Embryonic facial prominence (tissue), 1 donor: ENCODE measurements at regions not wholly inside any gene's neighbourhood (a gene's known extent, or its start where the extent isn't known, plus 50 kb on each side); places are given as distances from the start of the nearest gene placed in this dataset.
"Not testable (repeated sequence)": the region's sequence is repeated elsewhere in the genome, so short reads cannot be mapped to it uniquely, and the experiment has no call there.

Experiments
- DNase-seq: peaks from one replicate; pipeline ENCODE4 v3.0.0-alpha.2; 2016; ENCODE audit errors: extremely low spot score

DNA sequence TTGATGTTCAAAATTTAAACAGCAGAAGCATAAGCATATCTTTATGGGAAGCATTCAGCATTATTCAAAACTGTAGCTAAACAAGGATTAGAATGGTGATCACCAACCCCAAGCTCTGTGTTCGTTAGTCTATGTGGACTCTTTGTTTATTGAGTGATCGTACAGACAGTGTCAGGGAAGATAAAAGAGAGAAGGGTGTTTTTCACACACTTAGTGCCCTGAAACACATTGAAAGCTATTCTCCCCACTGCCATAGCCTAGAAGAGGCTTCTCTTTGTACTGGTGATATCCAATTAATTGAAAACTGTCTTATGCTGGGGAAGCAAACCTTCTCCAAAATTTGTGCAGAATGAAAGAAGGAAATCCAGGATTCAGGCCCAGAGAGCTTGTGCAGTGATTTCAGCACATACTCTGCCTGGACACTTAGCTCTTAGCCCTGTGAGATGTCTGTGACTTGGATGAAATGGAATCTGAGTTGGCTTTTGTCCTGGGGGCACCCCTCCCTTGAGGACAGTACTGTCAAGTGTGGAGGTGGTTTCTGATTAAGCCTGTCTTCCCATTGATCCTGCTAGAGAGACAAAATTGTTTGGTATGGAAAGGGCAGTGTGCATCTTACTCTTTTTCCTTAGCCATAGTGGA, 125.7 kb upstream of the MTHFD1L start:
- no peak for DNase-seq

DNA sequence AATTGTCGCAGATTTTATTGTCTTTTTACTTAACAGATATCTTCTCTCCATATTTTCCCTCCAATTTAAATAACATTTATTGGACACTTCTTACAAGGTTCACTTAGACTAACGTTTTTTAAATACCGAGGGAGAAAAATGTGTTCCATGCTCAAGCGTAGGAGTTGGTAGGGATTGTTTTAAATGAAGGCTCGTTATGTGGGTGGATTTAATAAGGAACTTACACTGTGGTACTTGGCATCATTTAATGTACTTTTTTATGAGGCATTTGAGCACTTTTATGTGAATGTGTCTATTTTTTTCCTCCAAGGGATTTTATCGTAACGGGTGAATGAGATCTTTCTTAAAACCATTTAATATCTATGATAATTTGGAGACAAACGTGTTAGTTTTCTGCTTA, 125.0 kb upstream of the MTHFD1L start:
- DNase-seq = no peak

DNA sequence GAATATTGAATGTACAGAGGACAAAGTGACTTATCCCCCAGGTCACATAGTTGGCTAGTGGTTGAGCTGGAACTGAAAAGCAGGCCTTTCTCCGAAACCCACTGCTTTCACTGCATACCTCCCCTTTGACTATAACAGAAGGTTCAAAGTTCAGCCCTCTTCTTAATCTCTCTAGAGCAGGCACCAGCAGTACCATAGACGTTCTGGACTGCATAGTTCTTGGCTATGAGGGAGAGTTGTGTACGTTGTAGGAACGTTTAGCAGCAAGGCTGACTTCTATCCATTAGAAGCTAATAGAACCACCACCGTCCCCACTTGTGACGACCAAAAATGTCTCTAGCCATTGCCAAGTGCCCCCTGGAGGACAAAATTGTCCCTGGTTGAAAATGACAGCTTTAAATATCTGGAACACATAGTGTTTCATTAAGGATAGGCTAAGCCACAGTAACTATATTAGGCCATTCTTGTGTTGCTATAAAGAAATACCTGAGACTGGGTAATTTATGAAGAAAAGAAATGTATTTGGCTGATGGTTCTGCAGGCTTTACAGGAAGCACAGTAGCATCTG, 123.8 kb upstream of the MTHFD1L start:
- no peak for DNase-seq

DNA sequence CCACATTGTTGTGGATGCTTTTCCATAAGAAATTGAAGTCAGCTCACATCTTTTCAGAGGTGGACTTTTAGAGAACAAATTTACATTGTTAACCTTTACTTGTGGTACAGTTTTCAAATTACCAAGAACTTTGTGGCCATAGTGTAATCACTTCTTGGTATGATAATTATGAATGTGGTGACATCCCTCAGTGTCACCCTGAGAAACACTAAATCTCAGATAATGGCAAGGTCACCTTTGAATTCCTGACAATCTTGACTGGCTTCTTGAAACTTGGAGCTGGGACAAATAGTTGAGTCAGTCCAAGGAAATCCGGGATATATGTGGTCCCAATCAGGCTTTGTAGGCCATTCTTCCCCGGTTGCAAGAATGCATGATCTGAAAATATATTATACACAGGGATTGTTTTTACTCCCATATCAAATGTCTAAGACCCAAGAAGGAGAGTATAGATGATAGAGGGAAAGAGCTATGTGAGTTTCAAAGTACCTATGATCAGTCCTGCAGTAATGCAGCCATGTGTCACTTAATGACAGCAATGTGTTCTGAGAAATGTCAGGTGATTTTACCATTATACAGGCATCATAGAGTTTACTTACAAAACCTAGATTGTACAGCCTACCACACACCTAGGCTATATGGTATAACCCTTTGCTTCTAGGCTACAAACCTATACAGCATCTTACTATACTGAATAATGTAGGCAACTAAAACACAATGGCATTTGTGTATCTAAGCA, 120.8 kb upstream of the MTHFD1L start:
- DNase-seq = no peak

DNA sequence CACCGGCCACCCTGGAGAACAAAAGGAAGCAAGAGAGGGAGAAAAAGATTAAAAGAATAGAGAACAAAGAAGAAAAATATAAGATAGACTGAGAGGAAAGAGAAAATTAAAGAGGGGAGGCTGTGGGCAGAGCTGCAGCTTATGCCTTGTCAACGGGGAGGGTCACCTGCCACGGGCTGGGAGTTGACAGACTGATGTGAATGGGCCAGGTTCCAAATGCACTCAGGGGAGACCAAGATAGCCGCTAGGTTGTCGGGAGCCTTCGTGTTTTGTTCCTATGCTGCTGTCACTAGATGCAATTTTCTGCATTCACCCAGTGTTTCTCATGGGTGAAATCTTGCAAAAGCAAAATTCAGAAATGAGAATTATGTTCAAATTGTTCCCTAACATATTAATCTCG, 119.6 kb upstream of the MTHFD1L start:
- DNase-seq = no peak

DNA sequence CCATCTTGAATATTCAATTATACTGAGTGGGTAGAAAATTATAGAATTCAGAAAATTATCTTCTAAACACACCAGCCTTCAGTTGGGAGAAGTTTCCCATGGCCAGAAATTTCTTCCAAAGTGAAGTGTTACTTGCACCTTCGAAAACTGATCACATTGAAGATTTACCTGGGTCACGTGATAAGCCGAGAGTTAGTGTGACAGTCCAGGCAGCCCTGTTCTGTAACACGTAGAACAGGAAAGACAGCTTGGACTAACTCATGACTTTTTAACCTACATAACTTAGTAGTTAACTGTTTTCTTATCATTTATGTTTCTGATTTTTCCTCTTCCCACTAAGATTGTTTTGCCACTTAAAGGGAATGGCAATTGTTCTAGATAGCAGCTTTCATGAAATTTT, 118.3 kb upstream of the MTHFD1L start:
- DNase-seq = no peak

DNA sequence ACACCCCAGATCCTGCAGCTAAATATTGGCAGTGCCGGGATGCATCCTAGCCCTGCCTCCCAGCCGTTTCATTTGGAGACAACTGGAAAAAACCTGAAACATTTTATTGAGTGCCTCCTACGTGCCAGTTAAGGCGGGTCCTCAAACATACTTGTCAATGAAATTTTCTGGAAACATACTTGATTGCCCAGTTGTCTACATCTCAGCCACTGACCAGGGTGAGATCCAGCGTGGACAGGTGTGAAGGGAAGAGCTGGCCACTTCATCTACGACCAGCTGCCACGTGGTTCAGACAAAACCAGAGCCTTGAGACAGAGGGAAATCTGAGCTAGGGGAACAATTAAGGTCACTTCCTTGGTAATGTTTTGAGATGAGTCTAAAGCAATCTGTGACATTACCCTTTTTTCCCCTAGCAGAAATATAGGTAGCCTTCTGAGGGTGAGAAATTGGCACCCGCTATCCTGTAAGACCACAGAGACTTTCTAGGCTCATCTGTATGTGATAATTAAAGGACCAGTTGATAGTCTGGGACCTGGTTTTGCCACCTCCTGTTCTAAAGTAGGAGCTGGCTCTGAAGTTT, 116.3 kb upstream of the MTHFD1L start:
- no peak for DNase-seq

DNA sequence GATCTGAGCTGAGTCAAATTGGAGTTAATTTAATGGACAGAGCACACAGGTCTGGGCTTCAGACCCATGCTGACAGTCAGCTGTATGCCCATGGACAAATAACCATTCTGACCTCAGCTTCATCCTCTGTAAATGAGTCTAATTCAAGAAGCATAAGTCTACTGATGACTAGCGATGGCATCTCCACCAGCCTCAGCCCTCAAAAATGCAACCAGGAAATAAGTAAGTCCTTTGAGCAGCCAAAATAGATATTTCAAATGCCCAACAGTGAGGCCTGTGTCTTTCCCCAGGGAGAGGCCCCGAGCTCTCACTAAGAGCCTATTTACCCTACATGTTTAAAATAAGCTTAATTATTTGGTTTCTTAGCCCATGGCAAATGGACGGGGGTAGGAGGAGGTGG, 114.2 kb upstream of the MTHFD1L start:
- no peak for DNase-seq

DNA sequence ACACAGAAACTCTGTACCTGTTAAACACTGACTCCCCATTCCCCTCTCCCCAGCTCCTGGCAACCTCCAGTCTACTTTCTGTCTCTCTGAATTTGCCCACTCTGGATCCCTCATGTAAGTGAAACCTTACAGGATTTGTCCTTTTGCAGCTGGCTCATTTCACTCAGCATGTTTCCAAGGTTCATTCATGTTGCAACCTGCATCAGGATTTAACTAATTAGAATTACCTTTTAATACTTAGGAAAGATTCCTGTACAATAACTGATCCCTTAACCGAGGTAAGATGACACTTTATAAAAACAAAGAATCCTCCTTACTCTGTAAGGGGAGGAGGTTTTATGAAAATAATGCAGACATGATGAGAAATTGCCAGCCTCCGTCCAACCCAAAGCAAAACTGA, 113.1 kb upstream of the MTHFD1L start:
- DNase-seq = no peak

DNA sequence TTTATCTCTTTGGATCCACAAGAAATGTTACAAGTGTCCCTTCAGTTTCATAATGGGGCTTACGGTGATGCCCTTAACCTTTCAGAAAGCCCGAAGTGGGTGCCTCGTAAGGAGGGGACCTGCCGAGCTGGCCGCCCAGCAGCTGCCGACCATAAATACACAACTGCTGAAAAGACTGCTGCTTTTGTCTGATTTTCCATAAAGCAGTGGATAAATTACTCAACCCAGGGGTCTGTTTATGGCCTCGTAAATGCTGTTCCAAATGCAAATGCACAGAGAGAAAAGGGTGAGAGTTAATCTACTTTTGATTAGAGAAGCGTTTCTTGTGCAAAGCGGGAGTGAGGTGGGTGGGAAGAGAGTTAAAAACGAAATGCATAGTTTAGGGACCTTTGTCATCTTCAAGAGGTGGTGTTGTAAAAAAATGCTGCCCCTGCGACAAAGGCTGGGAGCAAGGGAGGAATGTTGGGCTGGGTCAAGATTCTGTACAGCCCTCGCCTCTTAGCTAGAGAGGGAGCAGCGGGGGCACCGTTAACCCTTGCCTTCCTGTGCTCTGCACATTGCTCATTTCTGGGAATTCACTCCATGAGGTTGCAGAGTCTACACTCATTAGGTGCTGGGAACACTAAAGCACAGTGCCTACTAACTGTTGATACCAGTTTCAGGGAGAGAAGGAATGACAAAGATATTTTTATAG, 112.0 kb upstream of the MTHFD1L start:
- no peak for DNase-seq

DNA sequence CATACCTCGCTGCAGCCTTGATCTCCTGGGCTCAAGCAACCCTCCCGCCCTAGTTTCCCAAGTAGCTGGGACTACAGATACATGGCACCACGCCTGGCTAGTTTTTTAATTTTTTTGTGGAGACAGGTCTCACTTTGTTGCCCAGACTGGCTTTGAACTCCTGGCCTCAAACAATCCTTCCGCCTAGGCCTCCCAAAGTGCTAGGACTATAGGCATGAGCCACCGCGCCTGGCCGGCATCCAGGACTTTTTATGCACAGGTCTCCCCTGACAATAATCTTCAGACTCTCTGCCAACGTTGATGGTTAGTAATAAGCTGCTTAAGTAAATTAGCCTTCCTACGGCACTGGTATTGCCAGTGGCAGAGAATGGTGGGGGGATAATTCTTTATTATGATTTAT, 110.5 kb upstream of the MTHFD1L start:
- DNase-seq = no peak

DNA sequence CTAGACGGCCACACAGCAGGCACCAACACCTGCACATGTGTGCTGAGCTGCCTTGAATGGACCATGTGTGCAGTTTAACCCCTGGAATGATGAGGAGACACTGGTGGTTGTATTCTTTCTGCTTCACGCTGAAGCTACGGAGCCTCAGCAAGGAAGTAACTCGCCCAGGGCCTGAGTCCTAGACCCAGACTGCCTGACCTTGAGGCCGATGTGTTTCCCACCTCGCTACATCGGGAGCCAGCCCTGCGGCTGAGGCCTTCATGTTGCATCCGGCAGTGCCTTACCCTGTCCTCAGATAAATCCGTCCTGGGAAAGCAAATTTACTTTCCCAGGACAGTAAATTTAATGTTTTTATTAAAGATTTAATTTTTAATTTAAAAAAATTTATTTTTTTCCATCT, 110.0 kb upstream of the MTHFD1L start:
- DNase-seq = no peak

DNA sequence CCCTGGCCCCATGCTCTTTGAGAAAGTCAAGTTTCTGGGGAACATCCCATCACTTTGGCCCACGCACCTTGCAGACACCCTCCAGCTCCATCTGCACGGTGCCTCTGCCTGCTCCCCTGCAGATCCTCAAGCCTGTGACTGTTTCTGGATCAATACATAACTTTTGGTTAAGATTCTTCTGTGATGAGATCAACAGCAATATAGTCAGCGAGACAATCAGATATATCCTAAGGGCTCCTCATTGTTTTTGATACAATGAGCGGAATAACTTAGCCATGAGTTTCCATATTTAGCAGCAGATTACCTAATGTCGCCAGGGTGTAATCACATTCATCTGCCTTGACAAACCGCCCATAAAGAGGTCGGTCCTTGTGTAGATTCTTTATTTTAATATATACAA, 109.3 kb upstream of the MTHFD1L start:
- DNase-seq = no peak

DNA sequence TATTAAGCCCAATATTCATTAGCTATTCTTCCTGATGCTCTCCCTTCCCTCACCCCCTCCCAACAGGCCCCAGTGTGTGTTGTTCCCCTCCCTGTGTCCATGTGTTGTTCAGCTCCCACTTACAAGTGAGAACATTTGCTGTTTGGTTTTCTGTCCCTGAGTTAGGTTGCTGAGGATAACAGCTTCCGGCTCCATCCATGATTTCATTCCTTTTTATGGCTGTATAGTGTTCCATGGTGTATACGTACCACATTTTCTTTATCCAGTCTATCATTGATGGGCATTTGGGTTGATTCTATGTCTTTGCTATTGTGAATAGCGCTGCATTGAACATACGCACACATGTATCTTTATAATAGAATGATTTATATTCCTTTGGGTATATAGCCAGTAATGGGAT, 107.7 kb upstream of the MTHFD1L start:
- DNase-seq = not testable (repeated sequence)

DNA sequence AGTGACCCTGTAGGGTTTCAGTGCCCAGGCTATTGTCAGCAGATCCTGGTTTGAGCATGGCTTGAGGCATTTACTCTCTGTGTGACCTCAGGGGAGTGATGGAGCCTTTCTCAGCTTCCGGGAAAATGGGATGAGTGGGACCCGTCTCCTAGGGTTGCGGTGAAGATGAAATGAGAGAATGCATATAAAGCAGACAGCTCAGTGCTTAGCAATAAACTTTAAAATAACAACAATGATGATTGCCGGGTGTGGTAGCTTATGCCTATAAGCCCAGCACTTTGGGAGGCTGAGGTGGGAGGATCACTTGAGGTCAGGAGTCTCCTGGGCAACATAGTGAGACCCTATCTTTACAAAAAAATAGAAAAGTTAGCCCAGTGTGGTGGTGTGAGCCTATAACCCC, 106.0 kb upstream of the MTHFD1L start:
- DNase-seq = no peak

DNA sequence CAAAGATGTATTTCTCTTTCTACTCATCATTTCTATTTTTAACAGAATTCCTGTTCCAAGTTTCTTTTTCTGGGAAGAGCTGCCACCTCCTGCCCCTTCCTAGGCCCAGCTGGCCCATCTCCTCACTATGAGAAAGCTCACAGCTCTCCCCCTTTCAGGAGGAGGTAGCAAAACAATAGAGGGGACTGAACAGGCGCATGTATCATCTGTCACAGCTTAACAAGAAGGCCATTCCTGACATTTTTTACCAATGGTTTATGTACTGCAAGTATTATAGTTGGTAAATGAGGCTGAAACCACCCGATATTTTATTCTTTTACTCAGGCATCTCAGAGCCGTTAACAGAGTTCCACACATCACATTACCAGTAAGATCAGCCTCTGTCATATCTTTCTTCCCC, 103.7 kb upstream of the MTHFD1L start:
- DNase-seq = no peak

DNA sequence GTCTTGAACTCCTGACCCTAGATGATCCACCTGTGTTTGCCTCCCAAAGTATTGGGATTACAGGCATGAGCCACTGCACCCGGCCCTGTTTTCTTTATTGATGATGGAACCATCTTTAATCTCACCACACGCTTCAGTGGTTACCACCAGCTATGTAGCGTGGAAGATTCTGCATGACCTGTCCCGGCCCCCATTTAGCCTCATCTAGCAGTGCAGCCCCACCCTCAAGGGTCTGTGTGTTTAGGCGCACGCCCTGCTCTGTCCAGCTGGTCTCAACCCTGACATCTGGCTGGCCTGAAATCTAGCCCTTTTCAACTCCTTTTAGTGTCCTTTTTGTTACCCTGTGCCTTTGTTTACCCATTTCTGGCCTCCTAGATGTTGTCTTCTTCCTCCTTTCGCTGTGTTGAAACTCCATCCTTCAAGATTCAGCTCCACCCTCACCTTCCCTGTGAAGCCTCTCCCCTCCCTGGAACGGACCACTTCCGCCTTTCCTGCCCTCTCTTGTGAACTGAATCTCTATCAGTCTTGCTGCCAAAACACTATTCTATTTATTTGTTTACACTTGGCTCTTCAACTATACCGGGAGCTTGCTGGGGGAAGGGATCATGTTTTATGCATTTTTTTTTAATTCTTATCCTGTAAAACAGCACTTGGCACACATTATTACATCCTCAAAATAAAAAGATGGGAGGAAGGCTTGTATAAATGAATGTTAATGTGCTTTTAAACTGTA, 101.0 kb upstream of the MTHFD1L start:
- no peak for DNase-seq

DNA sequence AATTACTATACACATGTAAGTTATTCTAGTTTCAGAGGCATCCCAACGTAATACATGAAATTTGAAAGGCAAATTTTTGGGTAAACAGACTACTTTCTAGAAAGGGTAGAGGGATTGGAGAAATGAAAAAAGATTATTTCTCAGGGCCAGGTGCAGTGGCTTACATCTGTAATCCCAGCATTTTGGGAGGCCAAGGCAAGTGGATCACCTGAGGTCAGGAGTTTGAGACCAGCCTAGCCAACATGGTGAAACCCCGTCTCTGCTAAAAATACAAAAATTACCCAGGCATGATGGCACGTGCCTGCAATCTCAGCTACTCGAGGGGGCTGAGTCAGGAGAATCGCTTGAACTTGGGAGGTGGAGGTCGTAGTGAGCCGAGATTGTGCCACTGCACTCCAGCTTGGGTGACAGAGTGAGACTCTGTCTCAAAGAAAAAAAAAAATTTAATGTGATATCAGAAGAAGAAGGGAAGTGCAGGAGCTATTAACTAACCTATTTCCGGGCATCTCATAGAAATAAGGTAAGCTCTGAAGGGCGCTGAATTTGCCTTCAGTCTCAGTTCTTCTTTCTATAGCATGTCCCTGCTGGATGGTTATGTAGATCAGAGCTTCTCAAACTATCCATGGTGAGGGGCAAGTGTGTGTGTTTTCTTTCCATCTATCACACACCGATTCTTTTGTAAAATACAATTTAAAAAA, 100.3 kb upstream of the MTHFD1L start:
- no peak for DNase-seq

DNA sequence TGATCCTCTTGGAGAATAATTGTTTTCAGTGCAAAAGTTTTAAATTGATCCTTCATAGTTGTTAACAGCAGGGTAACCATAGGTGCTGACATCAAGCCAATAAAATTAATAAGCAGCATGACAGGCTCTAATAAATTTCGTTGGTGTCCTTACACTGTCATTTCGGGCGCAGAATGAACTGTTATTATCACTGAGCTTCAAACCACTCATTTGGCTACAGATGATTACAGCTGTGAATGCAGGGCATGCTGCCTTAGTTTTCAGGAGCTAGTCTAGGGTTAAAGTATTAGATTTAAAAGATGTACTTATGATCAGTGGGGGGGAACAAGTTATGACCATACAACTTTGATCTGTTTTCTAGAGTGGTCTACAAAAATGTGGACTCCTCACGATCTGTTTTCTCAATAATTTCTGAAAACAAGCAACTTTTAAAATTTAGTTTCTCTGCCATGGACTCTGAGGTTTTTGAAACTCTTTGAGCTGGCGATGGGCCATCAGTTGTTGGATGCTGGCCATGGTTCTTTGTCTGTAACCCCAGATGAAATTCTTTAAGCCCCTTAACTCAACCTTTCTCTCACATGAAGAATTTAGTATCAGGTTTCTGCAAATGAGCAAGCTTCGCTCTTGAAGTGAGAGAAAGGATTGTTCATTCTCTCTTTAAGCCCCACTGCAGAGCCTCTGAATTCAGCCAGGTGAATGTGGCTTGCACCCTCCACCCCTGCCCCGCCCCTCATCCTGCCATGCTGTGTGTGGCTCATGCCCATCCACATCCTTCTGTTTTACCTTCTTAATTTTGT, 99.1 kb upstream of the MTHFD1L start:
- DNase-seq = no peak

DNA sequence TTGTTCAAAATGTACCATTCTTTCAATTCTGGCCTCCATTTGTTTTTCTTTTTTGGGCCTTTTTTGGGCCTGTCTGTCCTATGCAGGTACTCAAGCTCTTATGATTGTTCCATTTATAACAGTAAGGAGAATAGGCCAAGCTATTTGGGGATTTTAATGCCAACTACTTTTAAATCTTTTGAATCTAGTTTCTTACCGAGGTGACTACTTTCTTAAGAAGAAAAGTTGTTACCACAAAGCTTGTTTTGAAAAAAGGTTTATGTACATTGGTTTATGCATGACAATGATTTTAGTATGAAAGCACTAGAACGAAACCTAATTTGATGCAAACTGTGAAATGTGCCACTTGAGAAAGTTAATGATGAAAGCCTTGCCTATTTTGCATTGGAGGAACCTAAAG, 98.3 kb upstream of the MTHFD1L start:
- no peak for DNase-seq
